A549 (cell line): ENCODE measurements at regions not wholly inside any gene's neighbourhood (a gene's known extent, or its start where the extent isn't known, plus 50 kb on each side); places are given as distances from the start of the nearest gene placed in this dataset.

ENCODE experiments used
- ESRRA ChIP-seq: fragments of 150-350 bp; IDR thresholded peaks from 2 replicates; pipeline ENCODE4 v1.6.1; 2014; ENCODE audit warnings: mild to moderate bottlenecking, low read length, borderline replicate concordance
- KDM5A ChIP-seq: fragments of 200-600 bp; sonication (generic); IDR thresholded peaks from 2 replicates; pipeline ENCODE4 v1.6.1; 2016; ENCODE audit warnings: antibody characterized with exemption, mild to moderate bottlenecking
- MYC ChIP-seq: IDR thresholded peaks from 2 replicates; pipeline ENCODE4 v1.6.1; 2012; ENCODE audit warnings: mild to moderate bottlenecking, inconsistent platforms, low read length, improper control_type of control experiment, borderline replicate concordance
- POLR2A ChIP-seq: IDR thresholded peaks from 2 replicates; pipeline ENCODE4 v1.6.1; 2012; ENCODE audit warnings: mild to moderate bottlenecking, low read length
- RCOR1 ChIP-seq: fragments of 150-350 bp; IDR thresholded peaks from 2 replicates; pipeline ENCODE4 v1.6.1; 2014; ENCODE audit warnings: antibody characterized with exemption, low read length, low read depth
- SREBF2 ChIP-seq: fragments of 450-650 bp; IDR thresholded peaks from 2 replicates; pipeline ENCODE4 v1.6.1; 2014; ENCODE audit warnings: mild to moderate bottlenecking, moderate library complexity
- TF ChIP-seq, protein P1 (sequence below): IDR thresholded peaks from 2 replicates; pipeline ENCODE4 v1.6.1; 2012
- TF ChIP-seq, protein P2 (sequence below): fragments of >200 bp; sonication (Bioruptor Twin); formaldehyde crosslinking; IDR thresholded peaks from 3 replicates; pipeline ENCODE4 v1.5.1; 2016
- TF ChIP-seq, protein P3 (sequence below): fragments of 150-350 bp; IDR thresholded peaks from 2 replicates; pipeline ENCODE4 v1.6.1; 2014; ENCODE audit warnings: low read depth, mild to moderate bottlenecking, low read length
- TF ChIP-seq, protein P4 (sequence below): IDR thresholded peaks from 2 replicates; pipeline ENCODE4 v1.6.1; 2012; ENCODE audit warnings: low read depth, borderline replicate concordance
- TF ChIP-seq, protein P5 (sequence below): fragments of >200 bp; sonication (Bioruptor Twin); formaldehyde crosslinking; IDR thresholded peaks from 3 replicates; pipeline ENCODE4 v1.6.1; 2016
- TF ChIP-seq, protein P6 (sequence below): fragments of 200-600 bp; sonication (generic); IDR thresholded peaks from 2 replicates; pipeline ENCODE4 v1.6.1; 2016; ENCODE audit warnings: antibody characterized with exemption, mild to moderate bottlenecking, moderate library complexity

DNA sequence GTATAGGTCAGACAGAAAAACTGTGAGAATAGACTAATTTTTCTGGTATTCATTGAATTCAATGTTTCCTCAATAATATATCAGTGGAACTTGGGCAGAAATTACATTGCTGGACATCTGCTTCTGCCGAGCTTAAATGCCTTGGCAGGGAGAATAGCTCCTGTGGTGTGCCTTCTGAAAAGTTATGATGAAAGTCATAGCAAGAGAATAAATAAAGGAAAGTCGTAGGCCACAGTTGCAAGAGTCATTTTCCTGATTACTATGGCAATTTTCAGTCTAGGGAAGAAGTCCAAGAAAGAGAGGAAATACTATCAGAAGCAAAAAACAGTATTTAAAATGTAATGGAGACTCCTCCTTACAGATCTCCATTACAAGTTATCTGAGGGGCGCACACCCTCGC lies 1596.1 kb upstream of the WWC1 start:
- TF ChIP-seq RCOR1, result no peak
- no peak for TF ChIP-seq ESRRA
- TF ChIP-seq, protein P1, sequence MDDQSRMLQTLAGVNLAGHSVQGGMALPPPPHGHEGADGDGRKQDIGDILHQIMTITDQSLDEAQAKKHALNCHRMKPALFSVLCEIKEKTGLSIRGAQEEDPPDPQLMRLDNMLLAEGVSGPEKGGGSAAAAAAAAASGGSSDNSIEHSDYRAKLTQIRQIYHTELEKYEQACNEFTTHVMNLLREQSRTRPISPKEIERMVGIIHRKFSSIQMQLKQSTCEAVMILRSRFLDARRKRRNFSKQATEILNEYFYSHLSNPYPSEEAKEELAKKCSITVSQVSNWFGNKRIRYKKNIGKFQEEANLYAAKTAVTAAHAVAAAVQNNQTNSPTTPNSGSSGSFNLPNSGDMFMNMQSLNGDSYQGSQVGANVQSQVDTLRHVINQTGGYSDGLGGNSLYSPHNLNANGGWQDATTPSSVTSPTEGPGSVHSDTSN, result no peak
- no peak for TF ChIP-seq KDM5A
- TF ChIP-seq, protein P2, sequence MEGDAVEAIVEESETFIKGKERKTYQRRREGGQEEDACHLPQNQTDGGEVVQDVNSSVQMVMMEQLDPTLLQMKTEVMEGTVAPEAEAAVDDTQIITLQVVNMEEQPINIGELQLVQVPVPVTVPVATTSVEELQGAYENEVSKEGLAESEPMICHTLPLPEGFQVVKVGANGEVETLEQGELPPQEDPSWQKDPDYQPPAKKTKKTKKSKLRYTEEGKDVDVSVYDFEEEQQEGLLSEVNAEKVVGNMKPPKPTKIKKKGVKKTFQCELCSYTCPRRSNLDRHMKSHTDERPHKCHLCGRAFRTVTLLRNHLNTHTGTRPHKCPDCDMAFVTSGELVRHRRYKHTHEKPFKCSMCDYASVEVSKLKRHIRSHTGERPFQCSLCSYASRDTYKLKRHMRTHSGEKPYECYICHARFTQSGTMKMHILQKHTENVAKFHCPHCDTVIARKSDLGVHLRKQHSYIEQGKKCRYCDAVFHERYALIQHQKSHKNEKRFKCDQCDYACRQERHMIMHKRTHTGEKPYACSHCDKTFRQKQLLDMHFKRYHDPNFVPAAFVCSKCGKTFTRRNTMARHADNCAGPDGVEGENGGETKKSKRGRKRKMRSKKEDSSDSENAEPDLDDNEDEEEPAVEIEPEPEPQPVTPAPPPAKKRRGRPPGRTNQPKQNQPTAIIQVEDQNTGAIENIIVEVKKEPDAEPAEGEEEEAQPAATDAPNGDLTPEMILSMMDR, result no peak
- TF ChIP-seq, protein P3, sequence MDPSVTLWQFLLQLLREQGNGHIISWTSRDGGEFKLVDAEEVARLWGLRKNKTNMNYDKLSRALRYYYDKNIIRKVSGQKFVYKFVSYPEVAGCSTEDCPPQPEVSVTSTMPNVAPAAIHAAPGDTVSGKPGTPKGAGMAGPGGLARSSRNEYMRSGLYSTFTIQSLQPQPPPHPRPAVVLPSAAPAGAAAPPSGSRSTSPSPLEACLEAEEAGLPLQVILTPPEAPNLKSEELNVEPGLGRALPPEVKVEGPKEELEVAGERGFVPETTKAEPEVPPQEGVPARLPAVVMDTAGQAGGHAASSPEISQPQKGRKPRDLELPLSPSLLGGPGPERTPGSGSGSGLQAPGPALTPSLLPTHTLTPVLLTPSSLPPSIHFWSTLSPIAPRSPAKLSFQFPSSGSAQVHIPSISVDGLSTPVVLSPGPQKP, result no peak
- TF ChIP-seq, protein P4, sequence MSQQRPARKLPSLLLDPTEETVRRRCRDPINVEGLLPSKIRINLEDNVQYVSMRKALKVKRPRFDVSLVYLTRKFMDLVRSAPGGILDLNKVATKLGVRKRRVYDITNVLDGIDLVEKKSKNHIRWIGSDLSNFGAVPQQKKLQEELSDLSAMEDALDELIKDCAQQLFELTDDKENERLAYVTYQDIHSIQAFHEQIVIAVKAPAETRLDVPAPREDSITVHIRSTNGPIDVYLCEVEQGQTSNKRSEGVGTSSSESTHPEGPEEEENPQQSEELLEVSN, result no peak
- TF ChIP-seq POLR2A, result no peak
- TF ChIP-seq, protein P5, sequence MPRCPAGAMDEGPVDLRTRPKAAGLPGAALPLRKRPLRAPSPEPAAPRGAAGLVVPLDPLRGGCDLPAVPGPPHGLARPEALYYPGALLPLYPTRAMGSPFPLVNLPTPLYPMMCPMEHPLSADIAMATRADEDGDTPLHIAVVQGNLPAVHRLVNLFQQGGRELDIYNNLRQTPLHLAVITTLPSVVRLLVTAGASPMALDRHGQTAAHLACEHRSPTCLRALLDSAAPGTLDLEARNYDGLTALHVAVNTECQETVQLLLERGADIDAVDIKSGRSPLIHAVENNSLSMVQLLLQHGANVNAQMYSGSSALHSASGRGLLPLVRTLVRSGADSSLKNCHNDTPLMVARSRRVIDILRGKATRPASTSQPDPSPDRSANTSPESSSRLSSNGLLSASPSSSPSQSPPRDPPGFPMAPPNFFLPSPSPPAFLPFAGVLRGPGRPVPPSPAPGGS, result no peak
- TF ChIP-seq, protein P6, sequence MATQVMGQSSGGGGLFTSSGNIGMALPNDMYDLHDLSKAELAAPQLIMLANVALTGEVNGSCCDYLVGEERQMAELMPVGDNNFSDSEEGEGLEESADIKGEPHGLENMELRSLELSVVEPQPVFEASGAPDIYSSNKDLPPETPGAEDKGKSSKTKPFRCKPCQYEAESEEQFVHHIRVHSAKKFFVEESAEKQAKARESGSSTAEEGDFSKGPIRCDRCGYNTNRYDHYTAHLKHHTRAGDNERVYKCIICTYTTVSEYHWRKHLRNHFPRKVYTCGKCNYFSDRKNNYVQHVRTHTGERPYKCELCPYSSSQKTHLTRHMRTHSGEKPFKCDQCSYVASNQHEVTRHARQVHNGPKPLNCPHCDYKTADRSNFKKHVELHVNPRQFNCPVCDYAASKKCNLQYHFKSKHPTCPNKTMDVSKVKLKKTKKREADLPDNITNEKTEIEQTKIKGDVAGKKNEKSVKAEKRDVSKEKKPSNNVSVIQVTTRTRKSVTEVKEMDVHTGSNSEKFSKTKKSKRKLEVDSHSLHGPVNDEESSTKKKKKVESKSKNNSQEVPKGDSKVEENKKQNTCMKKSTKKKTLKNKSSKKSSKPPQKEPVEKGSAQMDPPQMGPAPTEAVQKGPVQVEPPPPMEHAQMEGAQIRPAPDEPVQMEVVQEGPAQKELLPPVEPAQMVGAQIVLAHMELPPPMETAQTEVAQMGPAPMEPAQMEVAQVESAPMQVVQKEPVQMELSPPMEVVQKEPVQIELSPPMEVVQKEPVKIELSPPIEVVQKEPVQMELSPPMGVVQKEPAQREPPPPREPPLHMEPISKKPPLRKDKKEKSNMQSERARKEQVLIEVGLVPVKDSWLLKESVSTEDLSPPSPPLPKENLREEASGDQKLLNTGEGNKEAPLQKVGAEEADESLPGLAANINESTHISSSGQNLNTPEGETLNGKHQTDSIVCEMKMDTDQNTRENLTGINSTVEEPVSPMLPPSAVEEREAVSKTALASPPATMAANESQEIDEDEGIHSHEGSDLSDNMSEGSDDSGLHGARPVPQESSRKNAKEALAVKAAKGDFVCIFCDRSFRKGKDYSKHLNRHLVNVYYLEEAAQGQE, result no peak
- no peak for TF ChIP-seq SREBF2
- no peak for TF ChIP-seq MYC
